SH-SY5Y (cell line): ENCODE measurements at regions not wholly inside any gene's neighbourhood (a gene's known extent, or its start where the extent isn't known, plus 50 kb on each side); places are given as distances from the start of the nearest gene placed in this dataset.

ENCODE experiments used
- GATA2 ChIP-seq: IDR thresholded peaks from 2 replicates; pipeline ENCODE4 v1.6.1; 2011; ENCODE audit warnings: mild to moderate bottlenecking, low read depth, low read length
- GATA3 ChIP-seq: IDR thresholded peaks from 2 replicates; pipeline ENCODE4 v1.6.1; 2011; ENCODE audit warnings: low read depth, mild to moderate bottlenecking, low read length, moderate library complexity

GRCh38 chr6:33966536-33966935, 162.7 kb upstream of the MLN start:
- TF ChIP-seq GATA3 (no peak), GATA2 (no peak)
